ENCODE measurements at regions not wholly inside any gene's neighbourhood (a gene's known extent, or its start where the extent isn't known, plus 50 kb on each side); places are given as distances from the start of the nearest gene placed in this dataset.

DNA sequence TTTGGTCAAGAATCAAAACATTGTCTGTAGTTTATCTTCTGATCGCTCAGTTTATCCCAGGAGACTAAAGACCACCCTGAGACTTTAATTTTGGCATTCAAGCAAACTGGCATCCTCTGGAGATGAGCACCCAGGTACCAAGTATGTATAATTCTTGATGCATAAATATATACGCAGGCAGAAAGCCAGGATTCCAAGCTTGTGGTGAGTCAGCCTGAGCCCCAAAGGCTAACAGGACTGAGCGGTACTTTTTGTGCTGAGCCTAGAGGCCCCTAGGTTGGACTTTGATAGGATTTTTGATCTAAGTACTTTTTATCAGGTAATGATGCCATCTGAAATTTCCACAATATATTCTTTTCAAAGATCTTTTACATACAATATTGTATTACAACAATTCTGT lies 301.3 kb downstream of the TFAP2B start:
- TF ChIP-seq, protein P1, sequence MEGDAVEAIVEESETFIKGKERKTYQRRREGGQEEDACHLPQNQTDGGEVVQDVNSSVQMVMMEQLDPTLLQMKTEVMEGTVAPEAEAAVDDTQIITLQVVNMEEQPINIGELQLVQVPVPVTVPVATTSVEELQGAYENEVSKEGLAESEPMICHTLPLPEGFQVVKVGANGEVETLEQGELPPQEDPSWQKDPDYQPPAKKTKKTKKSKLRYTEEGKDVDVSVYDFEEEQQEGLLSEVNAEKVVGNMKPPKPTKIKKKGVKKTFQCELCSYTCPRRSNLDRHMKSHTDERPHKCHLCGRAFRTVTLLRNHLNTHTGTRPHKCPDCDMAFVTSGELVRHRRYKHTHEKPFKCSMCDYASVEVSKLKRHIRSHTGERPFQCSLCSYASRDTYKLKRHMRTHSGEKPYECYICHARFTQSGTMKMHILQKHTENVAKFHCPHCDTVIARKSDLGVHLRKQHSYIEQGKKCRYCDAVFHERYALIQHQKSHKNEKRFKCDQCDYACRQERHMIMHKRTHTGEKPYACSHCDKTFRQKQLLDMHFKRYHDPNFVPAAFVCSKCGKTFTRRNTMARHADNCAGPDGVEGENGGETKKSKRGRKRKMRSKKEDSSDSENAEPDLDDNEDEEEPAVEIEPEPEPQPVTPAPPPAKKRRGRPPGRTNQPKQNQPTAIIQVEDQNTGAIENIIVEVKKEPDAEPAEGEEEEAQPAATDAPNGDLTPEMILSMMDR (conservative IDR thresholded peaks at IDR 0.05; ENCODE audit: low read depth, low read length): no peak
- no peak for TF ChIP-seq EZH2 (IDR thresholded peaks at IDR 0.05; ENCODE audit: borderline replicate concordance, low read depth, low read length, poor library complexity, severe bottlenecking)

Data from A673 (cell line).